ENCODE measurements at regions not wholly inside any gene's neighbourhood (a gene's known extent, or its start where the extent isn't known, plus 50 kb on each side); places are given as distances from the start of the nearest gene placed in this dataset.
"Not testable (repeated sequence)": the region's sequence is repeated elsewhere in the genome, so short reads cannot be mapped to it uniquely, and the experiment has no call there.

DNA sequence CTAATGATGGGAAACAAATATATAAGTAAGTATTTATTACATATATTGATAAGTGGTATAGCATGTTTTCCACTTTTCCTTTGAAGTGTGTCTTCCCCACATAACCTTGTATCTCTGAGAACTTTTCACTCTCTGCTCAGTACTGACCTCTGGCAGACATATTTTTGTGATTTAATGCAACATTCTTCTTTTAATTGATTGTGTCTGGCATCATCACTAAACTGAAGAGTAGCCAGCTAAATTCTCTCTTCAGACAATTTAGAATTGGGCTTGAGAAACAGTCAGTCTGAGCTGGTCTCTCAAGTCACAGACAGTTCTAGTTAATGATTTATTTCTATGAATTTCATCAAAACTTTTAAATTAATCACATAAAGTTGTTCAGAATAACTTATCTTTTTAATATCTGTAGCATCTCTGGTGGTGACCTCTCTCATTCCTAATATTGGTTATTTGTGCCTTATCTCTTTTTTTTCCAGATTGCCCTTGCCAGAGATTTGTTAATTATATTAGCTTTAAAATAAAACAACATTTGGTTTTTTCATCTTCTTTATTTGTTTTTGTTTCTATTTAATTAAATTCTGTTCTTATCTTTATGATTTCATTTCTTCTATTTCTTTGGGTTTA lies 230.0 kb upstream of the VLDLR start:
- DNase-seq (ENCODE audit: low read depth in 1 of 2, low spot score in 1 of 2): not testable (repeated sequence)

DNA sequence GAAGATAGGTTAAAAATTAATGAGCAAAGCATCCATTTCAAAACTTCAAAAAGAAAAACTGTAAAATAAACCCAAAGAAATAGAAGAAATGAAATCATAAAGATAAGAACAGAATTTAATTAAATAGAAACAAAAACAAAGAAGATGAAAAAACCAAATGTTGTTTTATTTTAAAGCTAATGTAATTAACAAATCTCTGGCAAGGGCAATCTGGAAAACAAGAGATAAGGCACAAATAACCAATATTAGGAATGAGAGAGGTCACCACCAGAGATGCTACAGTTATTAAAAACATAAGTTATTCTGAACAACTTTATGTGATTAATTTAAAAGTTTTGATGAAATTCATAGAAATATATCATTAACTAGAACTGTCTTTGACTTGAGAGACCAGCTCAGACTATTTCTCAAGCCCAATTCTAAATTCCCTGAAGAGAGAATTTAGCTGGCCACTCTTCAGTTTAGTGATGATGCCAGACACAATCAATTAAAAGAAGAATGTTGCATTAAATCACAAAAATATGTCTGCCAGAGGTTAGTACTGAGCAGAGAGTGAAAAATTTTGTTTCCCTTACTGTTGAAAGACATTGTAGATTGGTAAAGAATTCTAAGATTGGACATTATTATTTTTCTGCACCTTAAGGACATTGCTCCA lies 227.4 kb upstream of the VLDLR start:
- DNase-seq (ENCODE audit: low read depth in 1 of 2, low spot score in 1 of 2): not testable (repeated sequence)

DNA sequence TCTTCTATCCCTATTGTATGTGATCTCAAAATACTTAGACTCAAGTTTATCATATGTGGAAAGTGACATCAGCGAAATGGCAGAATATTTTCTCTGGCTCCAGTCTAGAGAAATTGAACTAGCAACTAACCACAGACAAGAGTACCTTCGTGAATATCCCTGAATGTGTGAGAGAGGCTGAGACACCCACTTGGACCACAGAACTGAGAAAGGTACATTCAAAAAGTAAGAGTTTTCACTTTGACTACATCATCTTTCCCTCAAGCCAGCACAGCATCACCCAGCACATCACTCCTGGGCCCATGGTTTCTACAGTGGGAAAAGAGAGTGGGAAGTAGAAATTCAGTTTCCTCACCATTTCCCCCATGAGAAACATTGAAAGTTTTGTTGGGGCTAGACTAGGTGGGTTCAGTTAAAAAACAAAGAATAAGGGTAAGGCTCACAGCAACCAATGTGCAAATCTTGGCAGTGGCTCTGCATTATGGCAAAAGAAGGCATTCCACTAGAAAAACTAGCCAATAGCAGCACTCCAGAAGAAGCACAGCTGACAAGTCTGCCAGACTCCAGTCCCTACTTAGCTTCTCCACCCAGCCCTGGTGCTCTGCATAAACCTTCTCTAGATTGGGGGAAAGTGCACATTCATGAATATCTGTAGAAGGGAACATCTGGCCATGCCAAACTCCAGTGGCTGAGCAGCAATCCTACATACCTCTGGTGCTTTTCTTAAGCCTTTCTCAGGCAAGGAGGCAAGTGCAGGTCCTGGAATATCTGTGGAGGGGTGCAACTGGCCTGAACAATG lies 225.6 kb upstream of the VLDLR start:
- DNase-seq (ENCODE audit: low read depth in 1 of 2, low spot score in 1 of 2): no peak

GRCh38 chr9:2396622-2397285 lies 224.8 kb upstream of the VLDLR start:
- DNase-seq (ENCODE audit: low read depth in 1 of 2, low spot score in 1 of 2): no peak

- DNase-seq (ENCODE audit: low read depth in 1 of 2, low spot score in 1 of 2): not testable (repeated sequence)
Observed at GRCh38 chr9:2397875-2398274, 223.7 kb upstream of the VLDLR start.

DNA sequence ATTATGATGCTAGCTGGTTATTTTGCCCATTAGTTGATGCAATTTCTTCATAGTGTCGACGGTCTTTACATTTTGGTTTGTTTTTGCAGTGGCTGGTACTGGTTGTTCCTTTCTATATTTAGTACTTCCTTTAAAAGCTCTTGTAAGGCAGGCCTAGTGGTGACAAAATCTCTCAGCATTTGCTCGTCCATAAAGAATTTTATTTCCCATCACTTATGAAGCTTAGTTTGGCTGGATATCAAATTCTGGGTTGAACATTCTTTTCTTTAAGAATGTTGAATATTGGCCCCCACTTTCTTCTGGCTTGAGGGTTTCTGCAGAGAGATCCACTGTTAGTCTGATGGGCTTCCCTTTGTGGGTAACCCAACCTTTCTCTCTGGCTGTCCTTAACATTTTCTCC lies 219.8 kb upstream of the VLDLR start:
- not testable (repeated sequence) for DNase-seq (ENCODE audit: low read depth in 1 of 2, low spot score in 1 of 2)

DNA sequence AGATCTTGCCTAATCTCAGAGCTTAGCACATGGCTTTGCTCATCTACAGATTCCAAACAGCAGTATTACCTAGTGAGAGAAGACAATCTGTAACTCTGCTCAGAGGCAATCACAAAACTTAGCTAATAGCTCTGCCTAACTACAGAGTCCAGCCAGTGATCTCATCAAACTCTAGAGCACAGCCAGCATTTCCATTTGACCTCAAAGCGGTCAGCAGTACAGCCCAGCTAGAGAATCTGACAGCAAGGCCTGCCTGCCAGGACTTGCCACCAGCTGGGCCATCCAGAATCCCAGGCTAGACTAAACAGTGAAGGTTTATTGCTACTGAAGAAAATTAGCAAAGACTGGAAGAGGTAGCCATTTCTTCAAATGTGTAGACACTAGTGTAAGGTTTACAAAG lies 217.9 kb upstream of the VLDLR start:
- DNase-seq (ENCODE audit: low read depth in 1 of 2, low spot score in 1 of 2): no peak

- no peak for DNase-seq (ENCODE audit: low read depth in 1 of 2, low spot score in 1 of 2)
Observed at GRCh38 chr9:2406252-2406651, 215.3 kb upstream of the VLDLR start.

- DNase-seq (ENCODE audit: low read depth in 1 of 2, low spot score in 1 of 2): no peak
Observed at GRCh38 chr9:2407450-2407849, 214.1 kb upstream of the VLDLR start.

DNA sequence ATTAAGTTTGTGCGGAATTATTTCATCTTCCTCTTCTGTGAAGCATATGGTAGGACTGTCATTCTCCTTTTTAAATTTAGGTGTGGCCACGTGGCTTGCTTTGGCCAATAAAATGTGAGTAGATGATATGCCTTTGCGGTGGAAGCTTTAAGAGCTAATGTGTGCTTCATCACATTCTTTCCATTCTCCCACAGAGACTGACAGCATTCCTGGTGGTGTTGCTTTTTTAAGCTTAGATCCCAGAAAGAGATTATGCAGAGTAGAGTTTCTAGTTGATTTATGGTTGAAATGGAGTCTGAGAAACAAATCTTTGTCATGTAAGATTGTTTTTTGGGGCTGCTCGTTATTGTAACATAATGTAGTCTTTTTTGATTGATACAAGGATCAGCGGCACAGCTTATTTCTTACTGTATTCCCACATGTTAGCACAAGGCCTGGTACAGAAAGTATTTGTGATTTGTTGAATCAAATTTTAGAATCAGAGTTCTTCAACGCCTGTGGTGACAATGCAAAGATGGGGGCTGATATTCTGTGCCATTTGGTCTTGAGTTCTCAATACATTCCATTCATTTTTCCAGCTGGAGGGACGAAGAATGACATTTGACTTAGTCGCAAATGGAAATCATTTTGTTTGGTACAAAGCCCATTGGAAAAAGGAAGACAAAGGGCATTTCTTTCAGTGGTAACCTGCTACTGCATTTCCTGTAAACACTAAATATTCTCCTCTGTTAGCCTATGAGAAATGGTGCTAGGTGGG lies 209.9 kb upstream of the VLDLR start:
- DNase-seq (ENCODE audit: low read depth in 1 of 2, low spot score in 1 of 2): no peak

DNA sequence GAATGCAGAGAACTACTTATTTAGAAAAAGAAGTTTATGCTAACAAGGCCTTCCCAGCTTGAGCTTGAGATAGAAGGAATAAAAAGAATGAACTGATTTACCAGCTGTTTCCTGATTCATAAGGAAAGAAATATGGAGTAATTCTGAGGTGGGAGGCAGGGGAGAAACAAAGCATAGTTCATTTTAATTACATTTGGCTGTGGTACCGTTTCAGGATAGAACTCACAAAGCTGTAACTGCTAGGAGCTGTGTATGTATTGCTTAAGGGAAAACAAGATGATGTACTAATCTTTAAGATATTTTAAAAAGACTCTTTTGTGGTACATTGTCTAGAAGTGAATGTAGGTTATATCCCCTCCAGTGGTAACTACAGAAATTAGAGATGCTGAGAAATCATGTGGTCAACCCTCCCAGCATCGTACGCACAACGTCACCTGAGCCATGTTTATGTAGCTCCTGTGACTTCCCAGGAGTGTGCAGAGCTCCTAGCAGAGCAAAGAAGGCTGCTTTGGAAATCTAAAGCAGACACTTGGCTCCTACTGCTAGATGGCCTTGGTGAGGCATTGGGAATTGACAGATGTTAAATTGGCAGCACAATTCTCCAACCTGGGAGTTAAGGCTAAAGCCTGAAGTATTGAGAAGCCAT lies 208.3 kb upstream of the VLDLR start:
- no peak for DNase-seq (ENCODE audit: low read depth in 1 of 2, low spot score in 1 of 2)

DNA sequence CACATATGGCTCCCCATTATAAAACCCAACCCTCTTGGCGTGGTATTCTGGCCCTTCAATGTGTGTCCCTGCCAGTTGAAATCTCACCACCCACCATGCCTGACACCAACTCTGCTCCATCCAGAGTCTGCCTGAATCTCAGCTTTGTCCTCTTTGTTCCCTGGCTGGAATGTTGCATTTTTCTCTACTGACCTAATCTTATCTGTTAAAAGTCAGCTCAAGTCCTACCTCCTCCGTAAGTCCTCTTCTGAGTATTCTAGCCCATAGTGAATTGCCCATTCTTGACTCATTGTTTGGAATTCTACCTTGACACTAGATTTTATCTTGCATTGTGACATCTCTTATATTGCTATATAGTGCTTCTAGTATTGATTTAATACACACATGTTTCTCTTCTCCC lies 207.1 kb upstream of the VLDLR start:
- DNase-seq (ENCODE audit: low read depth in 1 of 2, low spot score in 1 of 2): no peak

DNA sequence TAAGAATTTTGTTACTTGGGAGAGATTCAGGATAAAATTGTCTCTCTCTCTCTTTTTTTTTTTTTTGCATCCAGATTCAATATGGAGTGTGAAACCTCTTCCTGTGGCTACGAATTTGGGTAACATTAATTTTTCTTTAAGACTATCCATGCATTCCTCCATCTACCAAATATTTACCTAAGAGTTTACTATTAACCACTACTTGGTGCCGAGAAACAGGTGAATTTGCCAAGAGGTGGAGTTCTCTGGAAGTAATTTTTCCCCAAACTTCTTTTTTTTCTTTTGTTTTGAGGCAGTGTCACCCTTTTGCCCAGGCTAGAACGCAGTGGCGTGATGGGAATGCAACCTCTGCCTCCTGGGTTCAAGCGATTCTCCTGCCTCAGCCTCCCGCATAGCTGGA lies 206.3 kb upstream of the VLDLR start:
- no peak for DNase-seq (ENCODE audit: low read depth in 1 of 2, low spot score in 1 of 2)

DNA sequence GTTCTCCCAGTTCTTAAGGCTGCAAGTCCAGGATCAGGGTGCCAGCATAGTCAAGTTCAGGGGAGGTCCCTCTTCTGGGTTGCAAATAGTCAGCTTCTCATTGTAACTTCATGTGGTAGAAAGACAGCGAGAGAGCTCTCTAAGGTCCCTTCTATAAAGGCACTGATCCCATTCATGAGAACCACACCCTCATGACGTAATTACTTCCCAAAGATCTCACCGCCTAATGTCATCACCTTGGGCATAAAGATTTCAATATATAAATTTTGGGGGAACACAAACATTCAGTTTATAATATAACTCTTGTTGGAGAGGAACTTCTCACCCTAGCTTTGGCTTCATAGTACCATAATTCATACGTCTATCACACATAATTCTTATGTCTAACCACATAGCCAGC lies 203.9 kb upstream of the VLDLR start:
- DNase-seq (ENCODE audit: low read depth in 1 of 2, low spot score in 1 of 2): no peak

DNA sequence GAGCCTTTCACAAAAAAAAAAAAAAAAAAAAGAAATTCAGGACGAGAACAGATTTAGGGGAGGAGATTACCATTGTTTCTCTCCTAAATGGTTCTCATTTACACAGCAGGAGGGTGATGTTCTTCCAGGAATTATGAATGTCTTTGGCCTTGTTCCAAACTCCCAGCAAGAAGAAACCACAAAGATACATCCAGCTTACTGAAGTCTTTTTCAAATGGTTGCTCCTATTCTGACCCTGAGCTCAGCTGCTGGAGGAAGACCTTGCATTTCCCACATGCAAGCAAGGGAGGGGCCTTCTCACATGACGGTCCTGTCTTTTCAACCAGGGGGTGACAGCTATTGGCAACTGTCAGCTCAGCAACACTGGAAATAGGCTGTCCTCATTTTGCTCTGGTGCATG lies 203.0 kb upstream of the VLDLR start:
- no peak for DNase-seq (ENCODE audit: low read depth in 1 of 2, low spot score in 1 of 2)

- DNase-seq (ENCODE audit: low read depth in 1 of 2, low spot score in 1 of 2): no peak
Observed at GRCh38 chr9:2419347-2419746, 202.2 kb upstream of the VLDLR start.

GRCh38 chr9:2420543-2420942 lies 201.0 kb upstream of the VLDLR start:
- no peak for DNase-seq (ENCODE audit: low read depth in 1 of 2, low spot score in 1 of 2)

DNA sequence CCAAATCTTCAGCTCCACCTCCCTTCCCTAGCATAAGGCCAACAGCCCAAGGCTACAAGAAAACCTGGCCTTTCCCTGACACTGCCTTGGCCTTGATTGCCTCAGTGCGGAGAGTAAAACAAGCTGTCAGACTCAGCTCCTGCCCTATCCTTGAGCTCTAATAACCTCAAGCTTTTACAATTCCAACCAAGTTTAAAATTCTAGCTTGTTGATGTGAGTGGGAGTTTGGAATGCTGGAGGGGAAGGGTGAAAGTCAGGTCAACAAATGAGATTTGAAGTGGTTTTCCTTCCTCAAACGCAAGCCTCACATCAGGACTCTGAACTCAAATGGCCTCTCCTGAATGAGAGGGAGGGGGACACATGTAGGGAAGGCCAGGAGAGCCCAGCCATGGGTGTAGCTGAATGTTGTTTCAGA lies 197.0 kb upstream of the VLDLR start:
- no peak for DNase-seq (ENCODE audit: low read depth in 1 of 2, low spot score in 1 of 2)

- DNase-seq (ENCODE audit: low read depth in 1 of 2, low spot score in 1 of 2): no peak
Observed at GRCh38 chr9:2425676-2426075, 195.9 kb upstream of the VLDLR start.

GRCh38 chr9:2427120-2427891 lies 194.3 kb upstream of the VLDLR start:
- DNase-seq (ENCODE audit: low read depth in 1 of 2, low spot score in 1 of 2): no peak

Data from activated CD4-positive, alpha-beta T cell treated with anti-CD3 and anti-CD28 coated beads, Interleukin-2, amount 50 U/mL, for 24 hours (primary cell).